ENCODE measurements at regions not wholly inside any gene's neighbourhood (a gene's known extent, or its start where the extent isn't known, plus 50 kb on each side); places are given as distances from the start of the nearest gene placed in this dataset.

DNA sequence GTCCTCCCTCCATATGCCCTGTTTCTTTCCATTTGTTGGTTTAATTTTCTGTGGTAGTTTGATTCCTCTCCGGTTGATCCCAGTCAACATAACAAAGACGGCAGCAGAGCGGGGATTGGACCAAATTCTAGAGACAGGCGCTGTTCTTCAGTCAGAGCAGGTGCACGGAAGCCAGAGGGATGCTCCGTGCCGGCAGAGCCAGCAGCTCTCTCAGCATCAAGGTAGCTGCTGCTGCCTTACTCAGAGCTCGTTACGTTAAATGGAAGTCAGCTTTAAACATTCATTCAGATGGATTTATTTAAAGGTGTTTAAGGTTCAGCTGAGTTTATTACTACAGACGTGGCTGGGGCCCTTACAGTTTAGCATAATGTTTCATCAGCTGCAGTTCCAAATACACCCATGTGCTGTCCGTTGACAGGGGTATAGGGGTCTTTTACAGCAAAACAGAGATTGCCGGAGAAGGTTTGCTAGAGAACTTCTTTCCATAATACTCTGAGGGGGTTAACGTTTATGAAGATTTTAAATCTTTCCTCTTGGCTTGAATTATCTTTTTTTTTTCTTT, 497.2 kb upstream of the PIK3C3 start:
- TF ChIP-seq, protein P1, sequence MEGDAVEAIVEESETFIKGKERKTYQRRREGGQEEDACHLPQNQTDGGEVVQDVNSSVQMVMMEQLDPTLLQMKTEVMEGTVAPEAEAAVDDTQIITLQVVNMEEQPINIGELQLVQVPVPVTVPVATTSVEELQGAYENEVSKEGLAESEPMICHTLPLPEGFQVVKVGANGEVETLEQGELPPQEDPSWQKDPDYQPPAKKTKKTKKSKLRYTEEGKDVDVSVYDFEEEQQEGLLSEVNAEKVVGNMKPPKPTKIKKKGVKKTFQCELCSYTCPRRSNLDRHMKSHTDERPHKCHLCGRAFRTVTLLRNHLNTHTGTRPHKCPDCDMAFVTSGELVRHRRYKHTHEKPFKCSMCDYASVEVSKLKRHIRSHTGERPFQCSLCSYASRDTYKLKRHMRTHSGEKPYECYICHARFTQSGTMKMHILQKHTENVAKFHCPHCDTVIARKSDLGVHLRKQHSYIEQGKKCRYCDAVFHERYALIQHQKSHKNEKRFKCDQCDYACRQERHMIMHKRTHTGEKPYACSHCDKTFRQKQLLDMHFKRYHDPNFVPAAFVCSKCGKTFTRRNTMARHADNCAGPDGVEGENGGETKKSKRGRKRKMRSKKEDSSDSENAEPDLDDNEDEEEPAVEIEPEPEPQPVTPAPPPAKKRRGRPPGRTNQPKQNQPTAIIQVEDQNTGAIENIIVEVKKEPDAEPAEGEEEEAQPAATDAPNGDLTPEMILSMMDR (IDR thresholded peaks at IDR 0.05), result no peak
- no peak for TF ChIP-seq POLR2A (IDR thresholded peaks at IDR 0.05)
